ENCODE measurements at regions not wholly inside any gene's neighbourhood (a gene's known extent, or its start where the extent isn't known, plus 50 kb on each side); places are given as distances from the start of the nearest gene placed in this dataset.

- no peak for TF ChIP-seq CTCF (conservative IDR thresholded peaks at IDR 0.05; ENCODE audit: low read depth, low read length)
- no peak for DNase-seq (ENCODE audit: low read depth)
- H3K4me3 ChIP-seq (ENCODE audit: low read depth, low read length) = no peak overlapping the region
Observed at GRCh38 chr4:165714650-165715049, 158.4 kb upstream of the TLL1 start.

GRCh38 chr4:165715211-165715610 lies 157.8 kb upstream of the TLL1 start:
- no peak for DNase-seq (ENCODE audit: low read depth)
- TF ChIP-seq CTCF (conservative IDR thresholded peaks at IDR 0.05; ENCODE audit: low read depth, low read length) = no peak
- H3K4me3 ChIP-seq (ENCODE audit: low read depth, low read length) = no peak overlapping the region

GRCh38 chr4:165715989-165716388 lies 157.0 kb upstream of the TLL1 start:
- no peak for DNase-seq (ENCODE audit: low read depth)
- TF ChIP-seq CTCF (conservative IDR thresholded peaks at IDR 0.05; ENCODE audit: low read depth, low read length) = no peak
- no peak overlapping the region for H3K4me3 ChIP-seq (ENCODE audit: low read depth, low read length)

- no peak for TF ChIP-seq CTCF (conservative IDR thresholded peaks at IDR 0.05; ENCODE audit: low read depth, low read length)
- no peak for DNase-seq (ENCODE audit: low read depth)
- H3K4me3 ChIP-seq (ENCODE audit: low read depth, low read length) = no peak overlapping the region
Observed at GRCh38 chr4:165716472-165716871, 156.6 kb upstream of the TLL1 start.

GRCh38 chr4:165718660-165719059 lies 154.4 kb upstream of the TLL1 start:
- H3K4me3 ChIP-seq (ENCODE audit: low read depth, low read length) = no peak overlapping the region
- no peak for DNase-seq (ENCODE audit: low read depth)
- TF ChIP-seq CTCF (conservative IDR thresholded peaks at IDR 0.05; ENCODE audit: low read depth, low read length) = no peak

- TF ChIP-seq CTCF (conservative IDR thresholded peaks at IDR 0.05; ENCODE audit: low read depth, low read length) = no peak
- no peak for DNase-seq (ENCODE audit: low read depth)
Observed at GRCh38 chr4:165720411-165721082, 152.5 kb upstream of the TLL1 start.

GRCh38 chr4:165721815-165722214 lies 151.2 kb upstream of the TLL1 start:
- no peak for TF ChIP-seq CTCF (conservative IDR thresholded peaks at IDR 0.05; ENCODE audit: low read depth, low read length)
- DNase-seq (ENCODE audit: low read depth) = no peak
- no peak overlapping the region for H3K4me3 ChIP-seq (ENCODE audit: low read depth, low read length)

More at GRCh38 chr4:165720411-165721082, 152.5 kb upstream of the TLL1 start:
- no peak overlapping the region for H3K4me3 ChIP-seq (ENCODE audit: low read depth, low read length)
